ENCODE measurements at regions not wholly inside any gene's neighbourhood (a gene's known extent, or its start where the extent isn't known, plus 50 kb on each side); places are given as distances from the start of the nearest gene placed in this dataset.
A peak's percentile ranks its signal among the peaks of the same experiment; 100 is the strongest.
"Not testable (repeated sequence)": the region's sequence is repeated elsewhere in the genome, so short reads cannot be mapped to it uniquely, and the experiment has no call there.

DNA sequence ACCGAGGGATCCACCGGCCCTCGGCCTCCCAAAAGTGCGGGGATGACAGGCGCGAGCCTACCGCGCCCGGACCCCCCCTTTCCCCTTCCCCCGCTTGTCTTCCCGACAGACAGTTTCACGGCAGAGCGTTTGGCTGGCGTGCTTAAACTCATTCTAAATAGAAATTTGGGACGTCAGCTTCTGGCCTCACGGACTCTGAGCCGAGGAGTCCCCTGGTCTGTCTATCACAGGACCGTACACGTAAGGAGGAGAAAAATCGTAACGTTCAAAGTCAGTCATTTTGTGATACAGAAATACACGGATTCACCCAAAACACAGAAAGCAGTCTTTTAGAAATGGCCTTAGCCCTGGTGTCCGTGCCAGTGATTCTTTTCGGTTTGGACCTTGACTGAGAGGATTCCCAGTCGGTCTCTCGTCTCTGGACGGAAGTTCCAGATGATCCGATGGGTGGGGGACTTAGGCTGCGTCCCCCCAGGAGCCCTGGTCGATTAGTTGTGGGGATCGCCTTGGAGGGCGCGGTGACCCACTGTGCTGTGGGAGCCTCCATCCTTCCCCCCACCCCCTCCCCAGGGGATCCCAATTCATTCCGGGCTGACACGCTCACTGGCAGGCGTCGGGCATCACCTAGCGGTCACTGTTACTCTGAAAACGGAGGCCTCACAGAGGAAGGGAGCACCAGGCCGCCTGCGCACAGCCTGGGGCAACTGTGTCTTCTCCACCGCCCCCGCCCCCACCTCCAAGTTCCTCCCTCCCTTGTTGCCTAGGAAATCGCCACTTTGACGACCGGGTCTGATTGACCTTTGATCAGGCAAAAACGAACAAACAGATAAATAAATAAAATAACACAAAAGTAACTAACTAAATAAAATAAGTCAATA, 2093.4 kb upstream of the TPTE start:
- H3K4me1 Mint-ChIP-seq; H3K4me3 Mint-ChIP-seq; DNase-seq; H3K9me3 Mint-ChIP-seq; H3K27me3 Mint-ChIP-seq; H3K27ac Mint-ChIP-seq; H3K36me3 Mint-ChIP-seq (ENCODE audit: low read depth): not testable (repeated sequence)
- ATAC-seq, result peak; percentile 60

DNA sequence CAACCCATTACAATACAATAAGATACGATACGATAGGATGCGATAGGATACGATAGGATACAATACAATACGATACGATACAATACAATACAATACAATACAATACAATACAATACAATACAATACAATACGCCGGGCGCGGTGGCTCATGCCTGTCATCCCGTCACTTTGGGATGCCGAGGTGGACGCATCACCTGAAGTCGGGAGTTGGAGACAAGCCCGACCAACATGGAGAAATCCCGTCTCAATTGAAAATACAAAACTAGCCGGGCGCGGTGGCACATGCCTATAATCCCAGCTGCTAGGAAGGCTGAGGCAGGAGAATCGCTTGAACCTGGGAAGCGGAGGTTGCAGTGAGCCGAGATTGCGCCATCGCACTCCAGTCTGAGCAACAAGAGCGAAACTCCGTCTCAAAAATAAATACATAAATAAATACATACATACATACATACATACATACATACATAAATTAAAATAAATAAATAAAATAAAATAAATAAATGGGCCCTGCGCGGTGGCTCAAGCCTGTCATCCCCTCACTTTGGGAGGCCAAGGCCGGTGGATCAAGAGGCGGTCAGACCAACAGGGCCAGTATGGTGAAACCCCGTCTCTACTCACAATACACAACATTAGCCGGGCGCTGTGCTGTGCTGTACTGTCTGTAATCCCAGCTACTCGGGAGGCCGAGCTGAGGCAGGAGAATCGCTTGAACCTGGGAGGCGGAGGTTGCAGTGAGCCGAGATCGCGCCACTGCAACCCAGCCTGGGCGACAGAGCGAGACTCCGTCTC, 2092.5 kb upstream of the TPTE start:
- H3K27me3 Mint-ChIP-seq; H3K4me3 Mint-ChIP-seq; H3K36me3 Mint-ChIP-seq (ENCODE audit: low read depth); DNase-seq; H3K9me3 Mint-ChIP-seq; H3K27ac Mint-ChIP-seq; H3K4me1 Mint-ChIP-seq: not testable (repeated sequence)
- ATAC-seq, result peak; percentile 79

- H3K36me3 Mint-ChIP-seq (ENCODE audit: low read depth); DNase-seq; ATAC-seq: not testable (repeated sequence)
These were observed 2086.7 kb upstream of the TPTE start for GRCh38 chr21:8434710-8435109.

GRCh38 chr21:8443093-8443492, 2078.3 kb upstream of the TPTE start:
- ATAC-seq; H3K4me3 Mint-ChIP-seq; H3K36me3 Mint-ChIP-seq (ENCODE audit: low read depth); H3K9me3 Mint-ChIP-seq; H3K27me3 Mint-ChIP-seq; H3K4me1 Mint-ChIP-seq; H3K27ac Mint-ChIP-seq; DNase-seq: not testable (repeated sequence)

More at GRCh38 chr21:8434710-8435109, 2086.7 kb upstream of the TPTE start:
- H3K9me3 Mint-ChIP-seq, H3K4me3 Mint-ChIP-seq, H3K27ac Mint-ChIP-seq, H3K4me1 Mint-ChIP-seq, H3K27me3 Mint-ChIP-seq: not testable (repeated sequence)

- H3K27ac Mint-ChIP-seq; H3K27me3 Mint-ChIP-seq; H3K4me3 Mint-ChIP-seq; H3K9me3 Mint-ChIP-seq; DNase-seq; ATAC-seq; H3K36me3 Mint-ChIP-seq (ENCODE audit: low read depth); H3K4me1 Mint-ChIP-seq: not testable (repeated sequence)
These were observed 2071.6 kb upstream of the TPTE start for GRCh38 chr21:8449807-8450206.

DNA sequence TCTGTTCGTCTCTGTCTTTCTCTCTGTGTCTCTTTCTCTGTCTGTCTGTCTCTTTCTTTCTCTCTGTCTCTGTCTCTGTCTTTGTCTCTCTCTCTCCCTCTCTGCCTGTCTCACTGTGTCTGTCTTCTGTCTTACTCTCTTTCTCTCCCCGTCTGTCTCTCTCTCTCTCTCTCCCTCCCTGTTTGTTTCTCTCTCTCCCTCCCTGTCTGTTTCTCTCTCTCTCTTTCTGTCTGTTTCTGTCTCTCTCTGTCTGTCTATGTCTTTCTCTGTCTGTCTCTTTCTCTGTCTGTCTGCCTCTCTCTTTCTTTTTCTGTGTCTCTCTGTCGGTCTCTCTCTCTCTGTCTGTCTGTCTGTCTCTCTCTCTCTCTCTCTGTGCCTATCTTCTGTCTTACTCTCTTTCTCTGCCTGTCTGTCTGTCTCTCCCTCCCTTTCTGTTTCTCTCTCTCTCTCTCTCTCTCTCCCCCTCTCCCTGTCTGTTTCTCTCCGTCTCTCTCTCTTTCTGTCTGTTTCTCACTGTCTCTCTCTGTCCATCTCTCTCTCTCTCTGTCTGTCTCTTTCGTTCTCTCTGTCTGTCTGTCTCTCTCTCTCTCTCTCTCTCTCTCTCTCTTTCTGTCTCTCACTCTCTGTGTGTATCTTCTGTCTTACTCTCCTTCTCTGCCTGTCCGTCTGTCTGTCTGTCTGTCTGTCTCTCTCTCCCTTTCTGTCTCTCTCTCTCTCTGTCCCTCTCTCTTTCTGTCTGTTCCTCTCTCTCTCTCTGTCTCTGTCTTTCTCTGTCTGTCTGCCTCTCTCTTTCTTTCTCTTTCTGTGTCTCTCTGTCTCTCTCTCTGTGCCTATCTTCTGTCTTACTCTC, 2065.9 kb upstream of the TPTE start:
- H3K36me3 Mint-ChIP-seq (ENCODE audit: low read depth); H3K9me3 Mint-ChIP-seq; H3K4me1 Mint-ChIP-seq; DNase-seq; H3K27ac Mint-ChIP-seq; H3K27me3 Mint-ChIP-seq; H3K4me3 Mint-ChIP-seq: not testable (repeated sequence)
- ATAC-seq, result peak; percentile 61

GRCh38 chr21:8464403-8465152, 2056.8 kb upstream of the TPTE start:
- not testable (repeated sequence) for H3K36me3 Mint-ChIP-seq (ENCODE audit: low read depth); H3K27me3 Mint-ChIP-seq; H3K27ac Mint-ChIP-seq; H3K4me3 Mint-ChIP-seq; H3K4me1 Mint-ChIP-seq; H3K9me3 Mint-ChIP-seq; DNase-seq
- ATAC-seq, result peak; percentile 88

DNA sequence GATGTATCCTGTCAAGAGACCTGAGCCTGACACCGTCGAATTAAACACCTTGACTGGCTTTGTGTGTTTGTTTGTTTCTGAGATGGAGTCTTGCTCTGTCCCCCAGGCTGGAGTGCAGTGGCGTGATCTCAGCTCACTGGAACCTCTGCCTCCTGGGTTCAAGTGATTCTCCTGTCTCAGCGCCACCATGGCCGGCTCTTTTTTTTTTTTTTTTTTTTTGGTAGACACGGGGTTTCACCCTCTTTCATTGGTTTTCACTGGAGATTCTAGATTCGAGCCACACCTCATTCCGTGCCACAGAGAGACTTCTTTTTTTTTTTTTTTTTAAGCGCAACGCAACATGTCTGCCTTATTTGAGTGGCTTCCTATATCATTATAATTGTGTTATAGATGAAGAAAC, 2054.7 kb upstream of the TPTE start:
- not testable (repeated sequence) for H3K4me3 Mint-ChIP-seq; H3K4me1 Mint-ChIP-seq; ATAC-seq; H3K36me3 Mint-ChIP-seq (ENCODE audit: low read depth); H3K9me3 Mint-ChIP-seq; H3K27me3 Mint-ChIP-seq; DNase-seq; H3K27ac Mint-ChIP-seq
